GM12864 (cell line): ENCODE measurements at regions not wholly inside any gene's neighbourhood (a gene's known extent, or its start where the extent isn't known, plus 50 kb on each side); places are given as distances from the start of the nearest gene placed in this dataset.

ENCODE experiments used
- DNase-seq: peaks from one replicate; pipeline ENCODE4 v3.0.0-alpha.2; 2011; ENCODE audit warnings: low read depth
- H3K4me3 ChIP-seq: 2 replicates; pipeline ENCODE4 v1.5.1; 2011; ENCODE audit warnings: mild to moderate bottlenecking, low read depth, low read length, control low read depth
- CTCF ChIP-seq: IDR thresholded peaks from 2 replicates; pipeline ENCODE4 v1.5.1; 2011; ENCODE audit warnings: low read depth, mild to moderate bottlenecking, moderate library complexity, low read length, control low read depth, inconsistent platforms; ENCODE audit errors: missing control alignments

- H3K4me3 ChIP-seq: no peak overlapping the region
- TF ChIP-seq CTCF: no peak
- DNase-seq: no peak
These were observed 92.5 kb upstream of the PITRM1 start for GRCh38 chr10:3265088-3265487.

DNA sequence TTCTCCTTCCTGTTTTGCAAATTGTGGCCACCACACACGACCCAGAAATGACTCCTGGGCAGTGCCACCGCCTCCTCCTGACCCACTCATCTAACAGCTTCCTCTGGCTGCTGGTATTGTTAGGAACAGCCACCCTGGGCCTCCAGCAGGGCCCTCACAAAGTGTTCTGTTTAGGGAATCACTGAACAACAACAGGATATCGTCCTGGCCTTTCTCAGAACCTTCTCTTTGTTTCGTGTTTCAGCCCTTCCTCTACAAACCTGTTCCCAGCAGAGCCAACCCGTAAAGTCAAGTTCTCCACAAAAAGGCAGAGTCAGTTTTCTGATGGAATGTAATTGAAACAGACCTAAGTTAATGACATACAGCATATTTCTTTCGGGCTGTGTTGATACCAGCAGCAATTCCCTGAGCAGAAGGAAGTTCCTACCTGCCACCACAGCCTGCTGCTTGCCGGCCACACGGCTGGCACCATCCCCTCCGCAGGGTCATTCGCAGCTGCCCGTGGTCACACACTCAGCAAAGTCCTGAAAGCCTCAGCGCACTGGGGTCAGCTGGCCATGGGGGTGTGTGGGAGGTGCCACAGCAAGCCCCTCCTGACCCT, 91.7 kb upstream of the PITRM1 start:
- no peak overlapping the region for H3K4me3 ChIP-seq
- no peak for TF ChIP-seq CTCF
- no peak for DNase-seq

DNA sequence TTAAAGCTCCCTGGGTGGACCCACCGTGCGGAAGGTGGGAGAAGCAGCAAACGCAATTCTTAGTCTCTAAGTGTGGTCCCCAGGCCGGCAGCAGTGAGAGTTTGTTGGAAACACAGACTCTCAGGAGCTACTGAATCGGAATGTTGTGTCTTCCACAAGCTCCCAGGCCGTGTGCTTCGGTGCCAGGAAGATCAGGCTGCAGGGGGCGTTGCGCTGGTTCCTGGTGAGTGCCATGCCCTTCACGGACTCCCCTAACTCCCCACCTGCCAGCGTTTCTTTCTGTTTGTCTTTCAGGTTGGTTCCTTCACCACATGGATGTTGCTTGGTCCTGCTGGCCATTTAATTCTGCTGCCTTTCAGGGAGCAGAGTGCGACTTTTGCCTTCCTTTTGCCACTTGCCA, 91.2 kb upstream of the PITRM1 start:
- no peak for DNase-seq
- H3K4me3 ChIP-seq: no peak overlapping the region
- TF ChIP-seq CTCF: no peak

DNA sequence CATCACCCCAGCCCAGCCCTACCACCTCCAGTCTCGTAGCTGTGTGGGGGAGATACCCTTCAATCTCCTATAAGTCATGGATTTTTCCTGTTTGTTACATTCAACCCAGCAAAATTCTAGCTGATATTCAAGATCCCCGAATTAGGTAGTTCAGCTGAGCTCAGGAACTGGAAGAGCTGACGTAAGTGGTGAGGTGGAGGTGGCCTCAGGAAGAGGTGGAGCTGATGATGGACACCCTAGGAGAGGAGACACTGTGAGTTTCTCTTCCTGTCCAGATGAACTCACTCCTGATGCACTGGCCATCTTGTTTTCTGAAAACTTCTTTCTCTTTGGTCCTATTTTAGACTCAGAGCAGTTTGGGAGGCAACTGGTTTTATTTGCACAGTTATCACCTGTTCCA, 90.5 kb upstream of the PITRM1 start:
- TF ChIP-seq CTCF: no peak
- no peak for DNase-seq
- H3K4me3 ChIP-seq: no peak overlapping the region

DNA sequence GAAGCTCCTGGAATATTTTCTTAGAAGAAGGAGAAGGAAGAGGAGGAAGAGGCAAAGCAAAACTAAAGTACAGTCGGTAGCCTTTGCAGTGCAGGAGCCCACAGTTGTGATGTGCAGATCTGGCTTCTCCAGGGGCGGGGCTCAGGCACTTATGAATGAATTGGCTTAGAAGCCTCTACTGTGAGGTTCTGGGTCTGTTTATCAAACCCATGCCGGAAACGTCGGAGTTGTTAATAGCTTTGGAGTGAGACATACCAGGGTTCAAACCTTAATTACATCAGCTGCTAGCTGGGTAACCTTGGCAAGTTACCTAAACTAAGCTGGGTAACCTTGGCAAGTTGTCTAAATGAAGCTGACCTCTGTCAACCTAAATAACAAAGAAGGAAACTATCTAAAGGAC, 89.3 kb upstream of the PITRM1 start:
- TF ChIP-seq CTCF: no peak
- H3K4me3 ChIP-seq: no peak overlapping the region
- no peak for DNase-seq

GRCh38 chr10:3260066-3260834, 87.7 kb upstream of the PITRM1 start:
- TF ChIP-seq CTCF: no peak
- no peak for DNase-seq
- H3K4me3 ChIP-seq: no peak overlapping the region

GRCh38 chr10:3259499-3259898, 86.9 kb upstream of the PITRM1 start:
- H3K4me3 ChIP-seq: no peak overlapping the region
- TF ChIP-seq CTCF: no peak

More at GRCh38 chr10:3259499-3259898, 86.9 kb upstream of the PITRM1 start:
- DNase-seq: no peak
